IPS DF 4.7 (cell line): ENCODE measurements at regions not wholly inside any gene's neighbourhood (a gene's known extent, or its start where the extent isn't known, plus 50 kb on each side); places are given as distances from the start of the nearest gene placed in this dataset.
"Not testable (repeated sequence)": the region's sequence is repeated elsewhere in the genome, so short reads cannot be mapped to it uniquely, and the experiment has no call there.

Source experiments
- DNase-seq: peaks from one replicate; pipeline ENCODE4 v3.0.0-alpha.2; 2013; ENCODE audit warnings: low spot score; ENCODE audit errors: extremely low read depth

GRCh38 chr3:78077842-78078241 lies 1037.9 kb downstream of the ROBO2 start:
- no peak for DNase-seq

- DNase-seq: no peak
Observed at GRCh38 chr3:78079514-78079913, 1039.6 kb downstream of the ROBO2 start.

GRCh38 chr3:78086150-78086549 lies 1046.3 kb downstream of the ROBO2 start:
- no peak for DNase-seq

GRCh38 chr3:78087134-78087533 lies 1047.2 kb downstream of the ROBO2 start:
- no peak for DNase-seq

GRCh38 chr3:78088006-78088405 lies 1048.1 kb downstream of the ROBO2 start:
- no peak for DNase-seq

- no peak for DNase-seq
Observed at GRCh38 chr3:78090382-78090781, 1050.5 kb downstream of the ROBO2 start.

- no peak for DNase-seq
Observed at GRCh38 chr3:78091478-78092119, 1051.7 kb downstream of the ROBO2 start.

GRCh38 chr3:78092574-78092973 lies 1052.7 kb downstream of the ROBO2 start:
- not testable (repeated sequence) for DNase-seq

- no peak for DNase-seq
Observed at GRCh38 chr3:78096488-78097255, 1056.8 kb downstream of the ROBO2 start.

- no peak for DNase-seq
Observed at GRCh38 chr3:78098367-78098766, 1058.5 kb downstream of the ROBO2 start.

- no peak for DNase-seq
Observed at GRCh38 chr3:78101384-78101783, 1061.5 kb downstream of the ROBO2 start.

GRCh38 chr3:78108269-78108961 lies 1068.5 kb downstream of the ROBO2 start:
- DNase-seq: not testable (repeated sequence)

- no peak for DNase-seq
Observed at GRCh38 chr3:78112291-78113010, 1072.6 kb downstream of the ROBO2 start.

GRCh38 chr3:78115983-78116382 lies 1076.1 kb downstream of the ROBO2 start:
- no peak for DNase-seq

- no peak for DNase-seq
Observed at GRCh38 chr3:78116874-78117273, 1077.0 kb downstream of the ROBO2 start.

- no peak for DNase-seq
Observed at GRCh38 chr3:78123058-78123457, 1083.2 kb downstream of the ROBO2 start.

GRCh38 chr3:78129707-78130106 lies 1089.8 kb downstream of the ROBO2 start:
- DNase-seq: no peak

- no peak for DNase-seq
Observed at GRCh38 chr3:78130741-78131290, 1090.9 kb downstream of the ROBO2 start.

- no peak for DNase-seq
Observed at GRCh38 chr3:78134496-78134895, 1094.6 kb downstream of the ROBO2 start.

- no peak for DNase-seq
Observed at GRCh38 chr3:78139166-78139565, 1099.3 kb downstream of the ROBO2 start.

GRCh38 chr3:78140274-78140673 lies 1100.4 kb downstream of the ROBO2 start:
- DNase-seq: no peak
